GM12878 (cell line): ENCODE measurements at regions not wholly inside any gene's neighbourhood (a gene's known extent, or its start where the extent isn't known, plus 50 kb on each side); places are given as distances from the start of the nearest gene placed in this dataset.

ENCODE experiments used
- ATAC-seq: fragments of 200-7000 bp; cut with Tn5 transposase; 3 replicates; pipeline ENCODE4 v1.9.1; 2020; ENCODE audit warnings: mild to moderate bottlenecking, moderate library complexity
- BruUV-seq: library from RNA; stranded (reverse); fragments of 400-500 nt; replicated peaks from 2 replicates; lab custom pipeline; 2021; lab: Mats Ljungman, UMichigan
- CTCF ChIA-PET: fragments of 300-600 bp; sonication (Branson Sonifier 250); formaldehyde crosslinking; extraction: SDS; loops from one replicate; lab custom pipeline; 2021; ENCODE audit warnings: inconsistent platforms; lab: Yijun Ruan, JAX
- POLR2A ChIA-PET: fragments of 350-600 bp; formaldehyde crosslinking; extraction: SDS; loops from one replicate; lab custom pipeline; 2021; ENCODE audit warnings: inconsistent platforms; lab: Charles Lee
- RAD21 ChIA-PET: fragments of 300-600 bp; sonication (Branson Sonifier 250); formaldehyde crosslinking; loops from one replicate; lab custom pipeline; 2023; ENCODE audit warnings: antibody characterized with exemption; ENCODE audit not compliant: unreplicated experiment; lab: Charles Lee
- SMC1A ChIA-PET: fragments of 300-600 bp; sonication (Branson Sonifier 250); formaldehyde crosslinking; loops from one replicate; lab custom pipeline; 2023; ENCODE audit not compliant: unreplicated experiment, uncharacterized antibody; lab: Charles Lee
- DNase-seq: peaks from one replicate; pipeline ENCODE4 v3.0.0-alpha.2; 2011; ENCODE audit warnings: low read depth, low spot score
- FAIRE-seq: peaks from 3 replicates; lab custom pipeline; 2011; peaks lifted over from hg19 to GRCh38; lab: Jason Lieb, UNC
- H2AFZ ChIP-seq: 2 replicates; pipeline ENCODE4 v1.6.0; 2011; ENCODE audit warnings: low read depth, low read length, control low read depth; ENCODE audit not compliant: control insufficient read depth
- H3K27ac ChIP-seq: 2 replicates; pipeline ENCODE4 v1.5.1; 2011; ENCODE audit warnings: control low read depth; ENCODE audit not compliant: control insufficient read depth, insufficient read depth
- H3K27me3 ChIP-seq, 2 experiments: replicated peaks in 1 of 2; 2 replicates each; pipeline versions ENCODE4 v1.6.0 to v1.6.1; 2011; ENCODE audit warnings: low read length in 1 of 2; ENCODE audit not compliant: control insufficient read depth in 2 of 2, insufficient read depth in 2 of 2
- H3K36me3 ChIP-seq, 2 experiments: 2 replicates each; pipeline ENCODE4 v1.5.1; 2011; ENCODE audit warnings: low read length in 1 of 2; ENCODE audit not compliant: control insufficient read depth in 2 of 2, insufficient read depth in 2 of 2
- H3K4me1 ChIP-seq: 2 replicates; pipeline ENCODE4 v1.6.1; 2011; ENCODE audit warnings: mild to moderate bottlenecking, low read length, moderate library complexity, mixed read lengths; ENCODE audit not compliant: control insufficient read depth, insufficient read depth
- H3K4me2 ChIP-seq: 2 replicates; pipeline ENCODE4 v1.6.0; 2011; ENCODE audit warnings: control low read depth; ENCODE audit not compliant: control insufficient read depth, insufficient read depth
- H3K4me3 ChIP-seq: fragments of 200-600 bp; sonication (generic); 2 replicates; pipeline ENCODE4 v1.5.1; 2016
- H3K79me2 ChIP-seq: 2 replicates; pipeline ENCODE4 v1.6.0; 2011; ENCODE audit warnings: low read length; ENCODE audit not compliant: control insufficient read depth, insufficient read depth
- H3K9ac ChIP-seq: 2 replicates; pipeline ENCODE4 v1.8.0; 2011; ENCODE audit warnings: low read length, control low read depth, mixed read lengths; ENCODE audit not compliant: control insufficient read depth, insufficient read depth
- H3K9me3 ChIP-seq: replicated peaks from 3 replicates; pipeline ENCODE4 v1.5.1; 2011; ENCODE audit warnings: mild to moderate bottlenecking, low read length; ENCODE audit not compliant: control insufficient read depth, insufficient read depth
- H4K20me1 ChIP-seq: 2 replicates; pipeline ENCODE4 v1.6.0; 2011; ENCODE audit not compliant: control insufficient read depth, insufficient read depth
- BRCA1 ChIP-seq: IDR thresholded peaks from 2 replicates; pipeline ENCODE4 v1.6.1; 2011; ENCODE audit warnings: low read depth, low read length, improper control_type of control experiment
- CUX1 ChIP-seq: IDR thresholded peaks from 2 replicates; pipeline ENCODE4 v1.6.1; 2012; ENCODE audit warnings: improper control_type of control experiment, low read depth, low read length; ENCODE audit not compliant: insufficient replicate concordance
- E2F8 ChIP-seq: fragments of 450-650 bp; IDR thresholded peaks from 2 replicates; pipeline ENCODE4 v1.6.1; 2018; ENCODE audit warnings: mild to moderate bottlenecking, low read depth, moderate library complexity; ENCODE audit not compliant: partially characterized antibody
- IKZF2 ChIP-seq, 2 experiments: fragments of 450-650 bp; IDR thresholded peaks; 2 replicates each; pipeline ENCODE4 v1.6.1; 2017; ENCODE audit warnings: mild to moderate bottlenecking in 2 of 2, moderate library complexity in 2 of 2
- JUNB ChIP-seq: IDR thresholded peaks from 2 replicates; pipeline ENCODE4 v1.6.1; 2016; ENCODE audit warnings: antibody characterized with exemption, mild to moderate bottlenecking
- MLLT1 ChIP-seq: fragments of 450-650 bp; IDR thresholded peaks from 2 replicates; pipeline ENCODE4 v1.6.1; 2016; ENCODE audit warnings: mild to moderate bottlenecking
- RAD21 ChIP-seq: IDR thresholded peaks from 2 replicates; pipeline ENCODE4 v1.6.1; 2011; ENCODE audit warnings: mild to moderate bottlenecking, low read depth, low read length, moderate library complexity; ENCODE audit not compliant: insufficient read depth
- RFX5 ChIP-seq: IDR thresholded peaks from 2 replicates; pipeline ENCODE4 v1.6.1; 2011; ENCODE audit warnings: low read depth, low read length, improper control_type of control experiment
- SRF ChIP-seq, 2 experiments: IDR thresholded peaks; 2 replicates each; pipeline ENCODE4 v1.6.1; 2011; ENCODE audit warnings: low read depth in 2 of 2, low read length in 2 of 2, mild to moderate bottlenecking in 1 of 2, moderate library complexity in 1 of 2
- TARDBP ChIP-seq: IDR thresholded peaks from 2 replicates; pipeline ENCODE4 v1.6.1; 2016; ENCODE audit warnings: borderline replicate concordance
- ZNF384 ChIP-seq: IDR thresholded peaks from 2 replicates; pipeline ENCODE4 v1.6.1; 2012; ENCODE audit warnings: low read depth, mild to moderate bottlenecking, low read length, improper control_type of control experiment, borderline replicate concordance
- ZNF687 ChIP-seq: fragments of 450-650 bp; IDR thresholded peaks from 2 replicates; pipeline ENCODE4 v1.6.1; 2017; ENCODE audit warnings: mild to moderate bottlenecking, moderate library complexity
- whole genome bisulfite sequencing: methylation state at CpG from one replicate; pipeline ENCODE4 v1.1.6; 2016; ENCODE audit warnings: low lambda C conversion rate; ENCODE audit not compliant: insufficient replicate concordance, insufficient coverage; ENCODE audit errors: missing lambda C conversion rate; 5-methylcytosine and 5-hydroxymethylcytosine counted together
- in situ Hi-C: fragments of 300-500 bp; cut with MboI; formaldehyde crosslinking; loops from 9 replicates; pipeline ENCODE4 v1.14.3; 2018; ENCODE audit warnings: mixed read lengths
- intact Hi-C: fragments of 100-400 bp; cut with micrococcal nuclease; formaldehyde crosslinking; loops from one replicate; pipeline ENCODE4 v1.14.2; 2022; ENCODE audit not compliant: unreplicated experiment

GRCh38 chr3:194991338-194991654 is 279.7 kb downstream of the XXYLT1 start:
- intact Hi-C loops, result no loop called here
- Histone ChIP-seq H2AFZ (no peak overlapping the region), H3K27me3 (no peaks in the 10 kb centered on the region; a peak in 2 of 4 replicates), H3K36me3 (no peaks in the 10 kb centered on the region), H3K4me1 (no peaks in the 10 kb centered on the region), H3K9me3 (no peaks in the 10 kb centered on the region), H3K27ac (no peak overlapping the region), H3K4me2 (no peak overlapping the region), H3K4me3 (no peak overlapping the region), H3K9ac (no peak overlapping the region), H4K20me1 (no peaks in the 10 kb centered on the region), H3K79me2 (no peaks in the 10 kb centered on the region)
- no peak for ATAC-seq
- POLR2A ChIA-PET, result no interaction called here
- SMC1A ChIA-PET, result no interaction called here
- RAD21 ChIA-PET, result no interaction called here
- no peak for DNase-seq
- WGBS, result 46% methylated on average over 4 of the region's 4 CpGs
- BruUV-seq, result no TSS peak
- no peak for FAIRE-seq
- in situ Hi-C loops, result no loop called here
- CTCF ChIA-PET, result no interaction called here
- TF ChIP-seq TARDBP (no peak), JUNB (no peak), ZNF687 (no peak), BRCA1 (no peak), ZNF384 (no peak), SRF (IDR thresholded peaks at IDR 0.05; ENCODE audit: low read depth in 2 of 2, low read length in 2 of 2) (no peak), CUX1 (no peak), MLLT1 (no peak), RFX5 (no peak), IKZF2 (IDR thresholded peaks at IDR 0.05) (no peak), RAD21 (no peak), E2F8 (no peak)
